K562 (cell line): ENCODE measurements at regions not wholly inside any gene's neighbourhood (a gene's known extent, or its start where the extent isn't known, plus 50 kb on each side); places are given as distances from the start of the nearest gene placed in this dataset.

ENCODE experiments used
- CHD1 ChIP-seq: fragments of 200-600 bp; sonication (generic); IDR thresholded peaks from one replicate; pipeline ENCODE4 v1.6.1; 2012; ENCODE audit warnings: mild to moderate bottlenecking, moderate library complexity, low read length, inconsistent platforms
- MTA1 ChIP-seq: fragments of 450-650 bp; IDR thresholded peaks from 2 replicates; pipeline ENCODE4 v1.6.1; 2017; ENCODE audit warnings: borderline replicate concordance
- POLR3A ChIP-seq: IDR thresholded peaks from 2 replicates; pipeline ENCODE4 v1.6.1; 2011; ENCODE audit warnings: borderline replicate concordance, mild to moderate bottlenecking, moderate library complexity; ENCODE audit not compliant: insufficient read length, insufficient read depth; ENCODE audit errors: extremely low read depth

GRCh38 chr14:97036086-97036852 is 239.1 kb downstream of the VRK1 start:
- TF ChIP-seq CHD1 (no peak), POLR3A (no peak), MTA1 (no peak)
